OCI-LY7 (cell line): ENCODE measurements at regions not wholly inside any gene's neighbourhood (a gene's known extent, or its start where the extent isn't known, plus 50 kb on each side); places are given as distances from the start of the nearest gene placed in this dataset.

Experiments
- BruUV-seq: library from RNA; stranded (reverse); fragments of 400-500 nt; replicated peaks from 2 replicates; lab custom pipeline; 2021; lab: Mats Ljungman, UMichigan
- CTCF ChIA-PET: fragments of 300-600 bp; sonication (Branson Sonifier 250); formaldehyde crosslinking; loops from one replicate; lab custom pipeline; 2022; ENCODE audit warnings: antibody characterized with exemption; ENCODE audit not compliant: unreplicated experiment; lab: Charles Lee
- POLR2A ChIA-PET: fragments of 300-600 bp; sonication (Branson Sonifier 250); formaldehyde crosslinking; loops from one replicate; lab custom pipeline; 2022; ENCODE audit warnings: antibody characterized with exemption; lab: Charles Lee
- DNase-seq: peaks from one replicate; pipeline ENCODE4 v3.0.0-alpha.2; 2015; ENCODE audit warnings: low spot score
- H2AFZ ChIP-seq: fragments of 200-600 bp; sonication (generic), shearing (Covaris generic); 2 replicates; pipeline ENCODE4 v1.6.1; 2014; ENCODE audit warnings: mild to moderate bottlenecking, antibody characterized with exemption, low read length, moderate library complexity
- H3K27ac ChIP-seq: fragments of 200-600 bp; sonication (generic); 2 replicates; pipeline ENCODE4 v1.5.1; 2014; ENCODE audit warnings: mixed run types, low read depth, mild to moderate bottlenecking, moderate library complexity, low read length, inconsistent platforms; ENCODE audit not compliant: poor library complexity, severe bottlenecking
- H3K36me3 ChIP-seq: fragments of 200-600 bp; sonication (generic); 2 replicates; pipeline ENCODE4 v1.6.1; 2014; ENCODE audit warnings: mild to moderate bottlenecking, antibody characterized with exemption, low read length, moderate library complexity, mixed read lengths; ENCODE audit not compliant: insufficient read depth
- H3K4me1 ChIP-seq: fragments of 200-600 bp; sonication (generic); 2 replicates; pipeline ENCODE4 v1.5.1; 2014; ENCODE audit warnings: mild to moderate bottlenecking, low read length; ENCODE audit not compliant: insufficient read depth, poor library complexity, severe bottlenecking
- H3K4me2 ChIP-seq: fragments of 200-600 bp; sonication (generic); 2 replicates; pipeline ENCODE4 v1.6.1; 2014; ENCODE audit warnings: mild to moderate bottlenecking, low read length
- H3K4me3 ChIP-seq: fragments of 200-600 bp; sonication (generic); 2 replicates; pipeline ENCODE4 v1.5.1; 2014; ENCODE audit warnings: mild to moderate bottlenecking, low read depth, low read length; ENCODE audit not compliant: poor library complexity, severe bottlenecking
- H3K79me2 ChIP-seq: fragments of 200-600 bp; sonication (generic); 2 replicates; pipeline ENCODE4 v1.6.1; 2016; ENCODE audit warnings: low read depth, mild to moderate bottlenecking, low read length, moderate library complexity, mixed read lengths; ENCODE audit not compliant: insufficient read depth
- H3K9me2 ChIP-seq: fragments of 200-600 bp; sonication (generic); 2 replicates; pipeline ENCODE4 v1.6.1; 2016; ENCODE audit warnings: mild to moderate bottlenecking, low read length, mixed read lengths; ENCODE audit not compliant: insufficient read depth
- H3K9me3 ChIP-seq: fragments of 200-600 bp; sonication (generic); 2 replicates; pipeline ENCODE4 v1.6.1; 2014; ENCODE audit warnings: mild to moderate bottlenecking, mixed run types, low read length, mixed read lengths
- H4K20me1 ChIP-seq: fragments of 200-600 bp; sonication (generic); 2 replicates; pipeline ENCODE4 v1.6.1; 2014; ENCODE audit warnings: mild to moderate bottlenecking, antibody characterized with exemption, low read length, moderate library complexity, mixed read lengths; ENCODE audit not compliant: insufficient read depth
- EZH2phosphoT487 ChIP-seq: fragments of 200-600 bp; sonication (generic); IDR thresholded peaks from 2 replicates; pipeline ENCODE4 v1.6.1; 2018; ENCODE audit warnings: low read depth, borderline replicate concordance, mild to moderate bottlenecking, mixed run types, antibody characterized with exemption, low read length, moderate library complexity, mixed read lengths
- intact Hi-C: fragments of 100-400 bp; cut with micrococcal nuclease; formaldehyde crosslinking; loops from one replicate; pipeline ENCODE4 v1.10.0; 2022; ENCODE audit not compliant: unreplicated experiment
- TF ChIP-seq, protein P1 (sequence below): fragments of 200-600 bp; sonication (generic); conservative IDR thresholded peaks from 2 replicates; pipeline ENCODE4 v1.5.1; 2014; ENCODE audit warnings: mild to moderate bottlenecking, antibody characterized with exemption, low read length, moderate library complexity, mixed read lengths

DNA sequence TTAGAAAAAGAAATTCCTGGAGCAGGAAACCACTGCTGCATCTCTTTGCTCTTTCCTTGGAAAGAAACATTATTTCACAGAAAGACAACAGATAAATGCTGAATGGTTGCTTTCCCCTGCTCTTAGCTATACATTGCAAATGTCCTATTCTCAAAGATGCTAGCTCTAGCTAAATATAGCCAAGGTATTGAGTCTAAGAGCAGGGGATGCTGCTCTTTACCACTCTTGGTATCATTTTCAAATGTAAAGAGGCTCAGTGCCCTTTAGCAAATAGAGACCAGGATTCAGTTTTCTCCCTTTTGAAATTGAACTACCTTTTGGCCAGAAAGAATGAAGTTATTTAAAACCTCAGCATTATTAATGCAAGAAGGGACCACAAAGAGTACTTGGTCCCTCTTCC, 104.0 kb upstream of the FUT8 start:
- TF ChIP-seq EZH2phosphoT487: no peak
- TF ChIP-seq, protein P1, sequence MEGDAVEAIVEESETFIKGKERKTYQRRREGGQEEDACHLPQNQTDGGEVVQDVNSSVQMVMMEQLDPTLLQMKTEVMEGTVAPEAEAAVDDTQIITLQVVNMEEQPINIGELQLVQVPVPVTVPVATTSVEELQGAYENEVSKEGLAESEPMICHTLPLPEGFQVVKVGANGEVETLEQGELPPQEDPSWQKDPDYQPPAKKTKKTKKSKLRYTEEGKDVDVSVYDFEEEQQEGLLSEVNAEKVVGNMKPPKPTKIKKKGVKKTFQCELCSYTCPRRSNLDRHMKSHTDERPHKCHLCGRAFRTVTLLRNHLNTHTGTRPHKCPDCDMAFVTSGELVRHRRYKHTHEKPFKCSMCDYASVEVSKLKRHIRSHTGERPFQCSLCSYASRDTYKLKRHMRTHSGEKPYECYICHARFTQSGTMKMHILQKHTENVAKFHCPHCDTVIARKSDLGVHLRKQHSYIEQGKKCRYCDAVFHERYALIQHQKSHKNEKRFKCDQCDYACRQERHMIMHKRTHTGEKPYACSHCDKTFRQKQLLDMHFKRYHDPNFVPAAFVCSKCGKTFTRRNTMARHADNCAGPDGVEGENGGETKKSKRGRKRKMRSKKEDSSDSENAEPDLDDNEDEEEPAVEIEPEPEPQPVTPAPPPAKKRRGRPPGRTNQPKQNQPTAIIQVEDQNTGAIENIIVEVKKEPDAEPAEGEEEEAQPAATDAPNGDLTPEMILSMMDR: no peak
- Histone ChIP-seq H2AFZ (no peak overlapping the region), H3K4me3 (no peak overlapping the region), H3K79me2 (peaks cover 26% of the 10 kb centered on the region; the same call in 1 of the 2 replicates), H3K27ac (peak overlapping the region; percentile 99), H4K20me1 (no peaks in the 10 kb centered on the region), H3K4me2 (no peak overlapping the region), H3K9me3 (peaks cover 17% of the 10 kb centered on the region; the same call in 1 of the 2 replicates), H3K36me3 (peaks cover 29% of the 10 kb centered on the region), H3K4me1 (peaks cover 84% of the 10 kb centered on the region), H3K9me2 (no peaks in the 10 kb centered on the region)
- no peak for DNase-seq
- intact Hi-C loops: loop anchor here (10.0 kb wide), 1 partner anchor 1074 kb away; no protein-coding TSS in a partner anchor
- CTCF ChIA-PET: interaction anchor here (0.6 kb wide), 1 partner anchor 11 kb away, joined by 3 read pairs; no protein-coding TSS in a partner anchor
- no TSS peak for BruUV-seq
- POLR2A ChIA-PET: interaction anchor here (1.0 to 15.8 kb wide), 3 partner anchors 11 to 47 kb away, joined by 3 to 378 read pairs (median 3); no protein-coding TSS in a partner anchor

DNA sequence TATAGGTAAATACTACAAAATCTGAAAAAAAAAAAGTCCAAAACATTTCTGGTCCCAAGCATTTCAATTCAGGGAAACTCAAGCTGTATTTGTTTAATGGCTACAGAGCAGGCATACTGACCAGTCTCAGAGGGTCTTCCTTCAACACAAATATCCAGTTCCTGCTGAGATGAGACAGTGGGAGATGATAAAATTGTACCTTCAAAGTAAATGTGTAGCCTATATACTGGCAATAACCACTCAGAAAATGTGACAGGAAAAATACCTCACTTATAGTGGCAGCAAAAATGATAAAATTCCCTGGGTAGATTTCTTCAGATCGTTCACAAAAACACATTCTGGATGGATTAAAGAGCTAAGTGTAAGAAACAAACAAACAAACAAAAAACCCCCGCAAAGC, 102.0 kb upstream of the FUT8 start:
- peak overlapping the region; percentile 19 for H3K4me2 ChIP-seq
- BruUV-seq: no TSS peak
- no peaks in the 10 kb centered on the region for H4K20me1 ChIP-seq
- no peak for DNase-seq
- ChIA-PET CTCF (no interaction called here), POLR2A (interaction anchor here (0.7 to 15.8 kb wide), 12 partner anchors 9 to 101 kb away, joined by 3 to 378 read pairs (median 4); no protein-coding TSS in a partner anchor)
- peaks cover 37% of the 10 kb centered on the region; the same call in 1 of the 2 replicates for H3K79me2 ChIP-seq
- H3K27ac ChIP-seq: peak overlapping the region; percentile 62
- intact Hi-C loops: no loop called here
- peaks cover 17% of the 10 kb centered on the region; the same call in 1 of the 2 replicates for H3K9me3 ChIP-seq
- no peaks in the 10 kb centered on the region for H3K9me2 ChIP-seq
- peak overlapping the region; percentile 49; the same call in 1 of the 2 replicates for H2AFZ ChIP-seq
- peaks cover 85% of the 10 kb centered on the region for H3K4me1 ChIP-seq
- H3K36me3 ChIP-seq: peaks cover 30% of the 10 kb centered on the region
- TF ChIP-seq, protein P1: no peak
- TF ChIP-seq EZH2phosphoT487: no peak
- H3K4me3 ChIP-seq: no peak overlapping the region

DNA sequence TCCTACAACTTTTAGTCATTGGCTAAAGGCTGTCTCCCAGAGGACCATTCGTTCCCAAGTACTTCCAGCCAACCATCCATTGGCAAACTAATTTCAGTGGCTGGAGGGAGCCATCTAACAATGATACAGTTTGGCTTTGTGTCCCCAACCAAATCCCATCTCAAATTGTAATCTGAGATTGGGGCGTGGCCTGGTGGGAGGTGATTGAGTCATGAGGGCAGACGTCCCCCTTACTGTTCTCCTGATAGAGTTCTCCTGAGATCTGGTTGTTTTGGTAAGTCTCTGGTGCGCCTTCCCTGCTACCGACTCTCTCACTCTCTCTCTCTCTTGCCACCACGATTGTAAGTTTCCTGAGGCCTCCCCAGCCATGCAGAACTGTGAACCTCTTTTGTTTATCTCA, 99.7 kb upstream of the FUT8 start:
- H3K4me2 ChIP-seq: peak overlapping the region; percentile 46
- peaks cover 26% of the 10 kb centered on the region; the same call in 1 of the 2 replicates for H3K9me3 ChIP-seq
- H3K27ac ChIP-seq: peak overlapping the region; percentile 62
- CTCF ChIA-PET: no interaction called here
- peak overlapping the region; percentile 73; the same call in 1 of the 2 replicates for H2AFZ ChIP-seq
- H3K9me2 ChIP-seq: no peaks in the 10 kb centered on the region
- POLR2A ChIA-PET: interaction anchor here (0.6 to 9.6 kb wide), 4 partner anchors 10 to 99 kb away, joined by 4 to 153 read pairs (median 6); no protein-coding TSS in a partner anchor
- no TSS peak for BruUV-seq
- peak; percentile 52 for DNase-seq
- peak overlapping the region; percentile 25 for H3K4me3 ChIP-seq
- intact Hi-C loops: no loop called here
- no peak for TF ChIP-seq EZH2phosphoT487
- TF ChIP-seq, protein P1: no peak
- peaks cover 45% of the 10 kb centered on the region; the same call in 1 of the 2 replicates for H3K79me2 ChIP-seq
- no peaks in the 10 kb centered on the region for H4K20me1 ChIP-seq
- H3K4me1 ChIP-seq: peaks cover 85% of the 10 kb centered on the region
- H3K36me3 ChIP-seq: peaks cover 38% of the 10 kb centered on the region
